IMR-90 (cell line): ENCODE measurements at regions not wholly inside any gene's neighbourhood (a gene's known extent, or its start where the extent isn't known, plus 50 kb on each side); places are given as distances from the start of the nearest gene placed in this dataset.

Experiments
- CTCF ChIP-seq: conservative IDR thresholded peaks from 2 replicates; pipeline ENCODE4 v1.5.1; 2012; ENCODE audit warnings: mild to moderate bottlenecking, low read depth, low read length, improper control_type of control experiment
- FOS ChIP-seq: fragments of 150-350 bp; IDR thresholded peaks from 2 replicates; pipeline ENCODE4 v1.6.1; 2016; ENCODE audit warnings: low read depth, low read length
- MAFK ChIP-seq: IDR thresholded peaks from 2 replicates; pipeline ENCODE4 v1.6.1; 2012; ENCODE audit warnings: low read depth, low read length, improper control_type of control experiment
- POLR2A ChIP-seq: IDR thresholded peaks from 2 replicates; pipeline ENCODE4 v1.6.1; 2012; ENCODE audit warnings: mild to moderate bottlenecking, low read depth, low read length
- RAD21 ChIP-seq: IDR thresholded peaks from 2 replicates; pipeline ENCODE4 v1.6.1; 2012; ENCODE audit warnings: low read length, improper control_type of control experiment
- TF ChIP-seq, protein P1 (sequence below): fragments of 150-350 bp; IDR thresholded peaks from 2 replicates; pipeline ENCODE4 v1.6.1; 2017; ENCODE audit warnings: mild to moderate bottlenecking, antibody characterized with exemption, low read length, low read depth

DNA sequence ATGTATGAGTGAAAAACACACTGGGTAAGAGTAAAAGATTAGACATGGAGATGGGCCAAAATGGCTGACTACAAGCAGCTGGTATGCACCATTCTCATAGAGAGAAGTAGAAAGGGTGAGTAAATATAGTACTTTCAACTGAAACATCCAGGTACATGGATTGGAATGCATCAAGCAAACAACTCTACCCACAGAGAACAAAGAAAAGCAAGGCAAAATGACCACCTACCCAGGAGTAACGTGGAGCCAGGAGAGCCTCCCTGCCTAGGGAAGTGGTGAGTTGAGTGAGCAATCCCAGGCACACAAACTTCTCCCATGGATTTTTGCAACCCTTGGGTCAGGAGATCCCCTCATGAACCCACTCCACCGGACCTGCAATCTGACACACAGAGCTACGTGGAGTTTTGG is 212.8 kb downstream of the PTN start:
- TF ChIP-seq CTCF: no peak
- no peak for TF ChIP-seq MAFK
- no peak for TF ChIP-seq RAD21
- TF ChIP-seq, protein P1, sequence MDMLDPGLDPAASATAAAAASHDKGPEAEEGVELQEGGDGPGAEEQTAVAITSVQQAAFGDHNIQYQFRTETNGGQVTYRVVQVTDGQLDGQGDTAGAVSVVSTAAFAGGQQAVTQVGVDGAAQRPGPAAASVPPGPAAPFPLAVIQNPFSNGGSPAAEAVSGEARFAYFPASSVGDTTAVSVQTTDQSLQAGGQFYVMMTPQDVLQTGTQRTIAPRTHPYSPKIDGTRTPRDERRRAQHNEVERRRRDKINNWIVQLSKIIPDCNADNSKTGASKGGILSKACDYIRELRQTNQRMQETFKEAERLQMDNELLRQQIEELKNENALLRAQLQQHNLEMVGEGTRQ: no peak
- no peak for TF ChIP-seq POLR2A
- no peak for TF ChIP-seq FOS
